ENCODE measurements at regions not wholly inside any gene's neighbourhood (a gene's known extent, or its start where the extent isn't known, plus 50 kb on each side); places are given as distances from the start of the nearest gene placed in this dataset.
"Not testable (repeated sequence)": the region's sequence is repeated elsewhere in the genome, so short reads cannot be mapped to it uniquely, and the experiment has no call there.

DNA sequence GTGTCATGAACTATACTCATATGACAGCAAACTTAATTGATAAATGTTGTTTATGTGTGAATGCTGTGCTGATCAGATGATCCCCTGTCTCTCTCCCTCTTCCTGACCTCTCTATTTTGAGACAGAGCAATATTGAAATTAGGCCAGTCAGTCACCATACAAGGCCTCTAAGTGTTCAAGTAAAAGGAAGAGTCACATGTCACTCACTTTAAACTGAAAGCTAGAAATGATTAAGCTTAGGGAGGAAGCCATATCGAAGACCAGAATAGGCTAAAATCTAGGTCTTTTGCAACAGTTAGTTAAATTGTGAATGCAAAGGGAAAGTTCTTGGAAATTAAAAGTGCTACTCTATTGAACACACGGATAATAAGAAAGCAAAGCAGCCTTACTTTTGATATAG lies 498.6 kb downstream of the ZPLD1 start:
- H3K4me1 Mint-ChIP-seq (ENCODE audit: unreplicated experiment): no peaks in the 10 kb centered on the region
- TF ChIP-seq, protein P1, sequence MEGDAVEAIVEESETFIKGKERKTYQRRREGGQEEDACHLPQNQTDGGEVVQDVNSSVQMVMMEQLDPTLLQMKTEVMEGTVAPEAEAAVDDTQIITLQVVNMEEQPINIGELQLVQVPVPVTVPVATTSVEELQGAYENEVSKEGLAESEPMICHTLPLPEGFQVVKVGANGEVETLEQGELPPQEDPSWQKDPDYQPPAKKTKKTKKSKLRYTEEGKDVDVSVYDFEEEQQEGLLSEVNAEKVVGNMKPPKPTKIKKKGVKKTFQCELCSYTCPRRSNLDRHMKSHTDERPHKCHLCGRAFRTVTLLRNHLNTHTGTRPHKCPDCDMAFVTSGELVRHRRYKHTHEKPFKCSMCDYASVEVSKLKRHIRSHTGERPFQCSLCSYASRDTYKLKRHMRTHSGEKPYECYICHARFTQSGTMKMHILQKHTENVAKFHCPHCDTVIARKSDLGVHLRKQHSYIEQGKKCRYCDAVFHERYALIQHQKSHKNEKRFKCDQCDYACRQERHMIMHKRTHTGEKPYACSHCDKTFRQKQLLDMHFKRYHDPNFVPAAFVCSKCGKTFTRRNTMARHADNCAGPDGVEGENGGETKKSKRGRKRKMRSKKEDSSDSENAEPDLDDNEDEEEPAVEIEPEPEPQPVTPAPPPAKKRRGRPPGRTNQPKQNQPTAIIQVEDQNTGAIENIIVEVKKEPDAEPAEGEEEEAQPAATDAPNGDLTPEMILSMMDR (conservative IDR thresholded peaks at IDR 0.05): no peak
- DNase-seq (ENCODE audit: extremely low spot score, unreplicated experiment): no peak
- H3K4me3 Mint-ChIP-seq: no peak overlapping the region
- no peaks in the 10 kb centered on the region for H3K27me3 Mint-ChIP-seq
- H3K36me3 Mint-ChIP-seq: no peaks in the 10 kb centered on the region
- no peak overlapping the region for H3K27ac Mint-ChIP-seq
- H3K9me3 Mint-ChIP-seq: no peaks in the 10 kb centered on the region

DNA sequence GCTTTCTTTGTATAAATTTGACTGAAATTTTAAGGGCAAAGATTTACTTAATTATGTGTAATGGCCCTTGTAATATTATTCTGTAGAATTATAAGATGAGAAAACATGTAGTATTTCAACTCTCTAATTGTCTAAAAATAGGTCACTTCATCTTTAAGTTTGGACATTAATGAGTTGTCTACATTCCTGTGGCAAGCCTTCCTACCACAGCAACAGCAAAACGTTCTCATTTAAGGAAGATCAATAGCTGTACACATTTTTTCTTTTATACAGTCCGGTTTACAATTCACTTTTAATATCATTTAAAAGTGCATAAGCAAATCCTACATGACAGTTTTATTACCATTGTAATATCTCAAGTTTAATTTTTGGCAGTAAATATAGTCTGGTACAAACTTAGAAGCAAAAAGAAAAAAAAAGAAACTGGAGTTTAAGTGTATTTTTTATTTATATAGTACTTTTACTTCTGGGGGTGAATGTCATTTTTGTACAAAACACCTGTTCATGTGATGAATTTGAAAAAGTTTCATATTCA lies 501.8 kb downstream of the ZPLD1 start:
- DNase-seq (ENCODE audit: extremely low spot score, unreplicated experiment): no peak
- H3K27ac Mint-ChIP-seq: no peak overlapping the region
- no peaks in the 10 kb centered on the region for H3K27me3 Mint-ChIP-seq
- H3K36me3 Mint-ChIP-seq: no peaks in the 10 kb centered on the region
- TF ChIP-seq, protein P1 (conservative IDR thresholded peaks at IDR 0.05): no peak
- no peak overlapping the region for H3K4me3 Mint-ChIP-seq
- no peaks in the 10 kb centered on the region for H3K4me1 Mint-ChIP-seq (ENCODE audit: unreplicated experiment)
- H3K9me3 Mint-ChIP-seq: no peaks in the 10 kb centered on the region

DNA sequence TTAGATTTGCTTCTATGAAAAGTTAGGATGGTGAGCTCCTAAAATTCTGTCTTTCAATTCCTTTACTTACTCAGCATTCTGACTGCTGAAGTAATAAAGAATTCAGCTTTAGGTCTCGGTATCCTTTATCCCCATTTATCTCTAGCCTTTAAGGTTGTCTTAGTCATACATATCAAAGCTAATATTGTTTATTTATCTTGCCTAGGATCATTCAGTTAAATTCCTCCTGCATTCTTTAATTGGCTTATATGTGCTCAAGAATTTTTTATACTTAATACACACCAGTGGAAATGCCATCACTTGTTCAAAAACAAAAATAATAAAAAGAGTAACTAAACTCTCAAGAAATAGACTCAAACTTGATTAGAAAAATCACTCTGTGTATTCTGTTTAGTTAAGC lies 507.0 kb downstream of the ZPLD1 start:
- Mint-ChIP-seq H3K27me3 (no peaks in the 10 kb centered on the region), H3K4me3 (no peak overlapping the region), H3K4me1 (ENCODE audit: unreplicated experiment) (no peaks in the 10 kb centered on the region), H3K36me3 (no peaks in the 10 kb centered on the region), H3K9me3 (no peaks in the 10 kb centered on the region), H3K27ac (no peak overlapping the region)
- TF ChIP-seq, protein P1 (conservative IDR thresholded peaks at IDR 0.05): no peak
- DNase-seq (ENCODE audit: extremely low spot score, unreplicated experiment): no peak

DNA sequence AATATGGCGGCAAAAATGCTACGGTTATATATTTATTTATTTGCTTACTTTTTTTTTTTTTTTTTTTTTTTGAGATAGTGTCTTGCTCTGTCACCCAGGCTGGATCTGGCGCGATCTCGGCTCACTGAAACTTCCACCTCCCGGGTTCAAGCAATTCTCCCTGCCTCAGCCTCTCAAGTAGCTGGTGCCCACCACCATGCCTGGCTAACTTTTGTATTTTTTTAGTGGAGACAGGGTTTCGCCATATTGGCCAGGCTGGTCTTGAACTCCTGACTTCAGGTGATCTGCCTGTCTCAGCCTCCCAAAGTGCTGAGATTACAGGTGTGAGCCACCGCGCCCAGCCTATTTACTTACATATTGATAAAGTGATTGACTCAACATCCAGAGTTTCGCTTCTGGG lies 511.6 kb downstream of the ZPLD1 start:
- not testable (repeated sequence) for H3K4me1 Mint-ChIP-seq (ENCODE audit: unreplicated experiment); H3K27me3 Mint-ChIP-seq; H3K27ac Mint-ChIP-seq; H3K9me3 Mint-ChIP-seq; DNase-seq (ENCODE audit: extremely low spot score, unreplicated experiment); H3K4me3 Mint-ChIP-seq; H3K36me3 Mint-ChIP-seq

DNA sequence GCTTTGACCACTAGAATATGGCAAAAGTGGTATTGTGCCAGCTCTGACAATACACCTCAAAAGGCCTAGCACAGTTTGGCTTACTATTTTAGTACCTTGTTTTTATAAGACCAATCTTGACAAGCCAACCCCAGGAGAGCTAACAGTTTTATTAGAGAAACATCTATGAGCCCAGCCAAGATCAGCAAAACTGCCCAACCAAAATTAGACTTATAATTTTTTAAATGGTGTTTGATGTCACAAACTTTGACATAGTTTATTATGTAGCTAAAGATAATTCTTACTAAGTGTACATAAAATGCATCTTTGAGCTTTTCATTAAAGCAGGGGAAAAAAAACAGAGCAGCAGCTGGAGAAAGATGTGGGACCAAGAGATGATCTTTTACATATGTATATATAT lies 537.5 kb downstream of the ZPLD1 start:
- no peaks in the 10 kb centered on the region for H3K36me3 Mint-ChIP-seq
- H3K4me3 Mint-ChIP-seq: no peak overlapping the region
- no peak overlapping the region for H3K27ac Mint-ChIP-seq
- no peaks in the 10 kb centered on the region for H3K4me1 Mint-ChIP-seq (ENCODE audit: unreplicated experiment)
- TF ChIP-seq, protein P1 (conservative IDR thresholded peaks at IDR 0.05): no peak
- H3K27me3 Mint-ChIP-seq: no peaks in the 10 kb centered on the region
- DNase-seq (ENCODE audit: extremely low spot score, unreplicated experiment): no peak
- H3K9me3 Mint-ChIP-seq: peaks cover 5% of the 10 kb centered on the region

DNA sequence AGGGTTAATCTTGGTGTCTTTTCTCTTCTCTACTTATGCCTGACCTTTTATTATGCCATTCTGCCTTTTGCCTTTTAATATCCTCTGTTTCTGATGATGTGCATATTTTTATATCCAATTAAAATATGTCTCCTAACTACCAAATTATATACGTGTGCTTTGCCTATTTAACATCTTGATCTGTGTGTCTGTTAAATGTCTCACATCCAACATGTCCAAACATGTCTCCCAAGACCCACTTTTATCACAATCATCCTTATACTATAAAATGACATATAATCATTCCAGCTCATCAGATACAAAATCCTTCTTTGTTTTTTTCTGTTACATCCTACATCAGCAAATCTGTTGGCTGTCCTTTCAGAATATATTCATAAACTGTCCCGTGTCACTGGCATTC lies 539.5 kb downstream of the ZPLD1 start:
- Mint-ChIP-seq H3K9me3 (peaks cover 5% of the 10 kb centered on the region), H3K36me3 (no peaks in the 10 kb centered on the region), H3K4me1 (ENCODE audit: unreplicated experiment) (peaks cover 3% of the 10 kb centered on the region), H3K27ac (no peak overlapping the region), H3K27me3 (no peaks in the 10 kb centered on the region), H3K4me3 (no peak overlapping the region)
- no peak for DNase-seq (ENCODE audit: extremely low spot score, unreplicated experiment)
- TF ChIP-seq, protein P1 (conservative IDR thresholded peaks at IDR 0.05): no peak

All from type B pancreatic cell (in vitro differentiated cells).